Renal cortex interstitium (tissue), 11 donors: ENCODE measurements at regions not wholly inside any gene's neighbourhood (a gene's known extent, or its start where the extent isn't known, plus 50 kb on each side); places are given as distances from the start of the nearest gene placed in this dataset.
A peak's percentile ranks its signal among the peaks of the same experiment; 100 is the strongest.
"Not testable (repeated sequence)": the region's sequence is repeated elsewhere in the genome, so short reads cannot be mapped to it uniquely, and the experiment has no call there.

ENCODE experiments used
- DNase-seq, 11 donors: peaks; one replicate each; pipeline ENCODE4 v3.0.0-alpha.2; 2013; ENCODE audit warnings: low read depth in 9 of 11, low spot score in 4 of 11; ENCODE audit errors: extremely low read depth in 1 of 11

DNA sequence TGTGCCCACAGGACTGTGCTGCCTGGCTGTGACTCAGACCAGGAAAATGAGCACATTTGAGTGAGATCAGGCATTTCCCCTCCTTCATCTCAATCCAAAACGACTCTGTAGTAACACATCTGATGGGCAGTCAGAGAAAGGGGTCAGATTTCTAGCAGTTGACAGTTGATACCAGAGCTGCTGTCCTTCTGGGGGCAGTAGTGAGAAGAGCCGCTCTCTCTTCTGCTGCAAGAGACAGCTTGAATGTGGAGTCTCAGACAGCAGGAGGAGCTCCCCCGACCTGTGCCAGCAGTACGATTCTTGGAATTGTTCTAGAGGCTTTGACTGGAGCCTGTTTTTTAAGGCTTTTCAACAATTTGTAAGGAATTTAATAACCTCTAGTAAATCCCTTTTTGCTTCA, 1413.7 kb downstream of the RPIA start:
- DNase-seq = not testable (repeated sequence)

DNA sequence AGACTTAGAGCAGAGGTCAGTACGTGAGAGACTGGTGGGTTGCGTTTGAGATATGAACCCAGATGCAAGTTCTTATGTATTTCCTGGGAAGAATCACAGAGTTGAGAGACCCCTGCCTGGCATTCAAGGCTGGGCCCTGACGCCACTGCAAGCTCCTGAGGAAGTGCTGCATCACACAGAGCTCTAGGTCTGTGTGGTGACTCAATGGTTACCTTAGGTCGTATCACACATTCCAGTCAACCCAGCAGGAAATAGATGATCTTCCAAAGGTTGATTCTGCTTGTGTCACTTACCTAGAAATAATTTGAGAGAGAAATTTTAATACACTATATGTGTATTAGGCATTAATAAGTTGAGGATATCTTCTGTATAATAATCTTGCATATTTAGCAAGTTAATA, 1431.9 kb downstream of the RPIA start:
- DNase-seq = not testable (repeated sequence)

DNA sequence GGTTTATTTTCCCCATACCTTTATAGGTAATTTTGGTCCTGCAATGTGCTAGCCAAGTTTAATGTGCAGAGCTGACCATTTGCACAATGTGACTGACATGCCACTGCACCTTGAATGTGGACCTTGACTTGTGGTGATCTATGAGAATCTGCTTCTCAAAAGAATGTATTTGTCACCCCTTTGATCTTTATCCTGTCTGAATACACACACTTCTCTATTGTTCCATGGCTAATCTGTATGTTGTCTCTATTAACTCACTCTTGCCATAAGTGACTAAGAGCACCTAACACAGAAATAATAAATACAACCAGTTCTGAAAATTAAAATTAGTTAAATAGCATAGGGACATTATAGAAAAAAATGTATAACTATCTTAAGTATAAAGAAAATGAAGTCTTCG, 1447.6 kb downstream of the RPIA start:
- DNase-seq = not testable (repeated sequence)

DNA sequence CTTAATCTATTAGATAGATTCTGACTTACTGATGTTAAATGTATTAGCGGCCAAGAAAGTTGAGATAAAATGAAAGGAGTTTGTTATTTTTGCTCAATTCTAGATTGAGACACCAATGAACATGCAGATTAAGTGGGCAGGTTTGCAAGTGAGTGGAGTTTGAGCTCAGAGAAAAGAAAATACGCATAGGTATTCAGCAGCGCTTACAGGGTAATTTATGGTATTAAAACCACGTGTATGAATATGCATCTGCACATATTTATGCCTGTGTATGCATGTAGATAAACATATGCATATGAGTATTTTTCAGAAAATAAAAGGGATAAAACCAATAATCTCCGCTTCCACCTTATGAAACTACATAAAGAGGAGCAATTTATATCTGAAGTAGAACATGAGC, 1450.1 kb downstream of the RPIA start:
- not testable (repeated sequence) for DNase-seq

DNA sequence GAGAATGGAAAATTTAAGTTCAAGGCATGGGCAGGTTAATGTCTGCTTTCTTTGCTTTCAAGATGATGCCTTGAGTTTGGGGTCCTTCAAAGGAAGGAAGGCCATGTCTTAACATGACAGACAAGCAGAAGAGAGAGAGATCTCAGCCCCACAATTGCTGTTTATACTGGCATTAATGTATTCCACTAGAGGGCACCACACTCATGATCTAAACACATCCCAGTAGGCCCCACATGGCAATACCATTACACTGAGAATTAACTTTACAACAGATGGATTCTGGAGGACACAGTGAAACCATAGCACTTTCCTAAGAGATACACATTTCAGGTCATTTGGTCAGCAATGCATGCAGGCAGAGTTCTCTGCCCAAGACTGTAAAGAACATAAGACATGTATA, 1460.3 kb downstream of the RPIA start:
- DNase-seq = not testable (repeated sequence)

DNA sequence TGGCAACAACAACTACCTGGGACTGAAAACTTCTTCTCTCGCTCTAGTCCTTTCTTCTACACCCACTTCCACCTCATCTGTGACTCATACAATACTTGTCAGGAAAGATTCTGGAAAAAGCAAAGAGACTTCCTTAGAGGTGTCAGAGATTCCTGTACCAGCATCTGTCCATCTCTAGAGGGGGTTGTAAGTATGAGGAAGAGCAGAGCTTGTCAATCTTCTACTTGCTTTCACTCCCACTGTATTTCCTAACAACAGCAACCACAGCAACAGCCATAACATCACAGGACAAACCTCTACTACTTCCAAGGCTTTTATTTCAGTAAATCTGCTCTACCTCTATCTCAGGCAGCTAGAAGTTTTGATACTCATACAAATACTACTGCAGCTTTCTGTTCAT, 1479.5 kb downstream of the RPIA start:
- DNase-seq = not testable (repeated sequence)

DNA sequence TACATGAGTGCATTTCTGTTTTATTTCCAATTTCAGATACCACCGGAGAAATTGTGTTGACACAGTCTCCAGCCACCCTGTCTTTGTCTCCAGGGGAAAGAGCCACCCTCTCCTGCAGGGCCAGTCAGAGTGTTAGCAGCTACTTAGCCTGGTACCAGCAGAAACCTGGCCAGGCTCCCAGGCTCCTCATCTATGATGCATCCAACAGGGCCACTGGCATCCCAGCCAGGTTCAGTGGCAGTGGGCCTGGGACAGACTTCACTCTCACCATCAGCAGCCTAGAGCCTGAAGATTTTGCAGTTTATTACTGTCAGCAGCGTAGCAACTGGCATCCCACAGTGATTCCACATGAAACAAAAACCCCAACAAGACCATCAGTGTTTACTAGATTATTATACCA, 1481.6 kb downstream of the RPIA start:
- DNase-seq = not testable (repeated sequence)

DNA sequence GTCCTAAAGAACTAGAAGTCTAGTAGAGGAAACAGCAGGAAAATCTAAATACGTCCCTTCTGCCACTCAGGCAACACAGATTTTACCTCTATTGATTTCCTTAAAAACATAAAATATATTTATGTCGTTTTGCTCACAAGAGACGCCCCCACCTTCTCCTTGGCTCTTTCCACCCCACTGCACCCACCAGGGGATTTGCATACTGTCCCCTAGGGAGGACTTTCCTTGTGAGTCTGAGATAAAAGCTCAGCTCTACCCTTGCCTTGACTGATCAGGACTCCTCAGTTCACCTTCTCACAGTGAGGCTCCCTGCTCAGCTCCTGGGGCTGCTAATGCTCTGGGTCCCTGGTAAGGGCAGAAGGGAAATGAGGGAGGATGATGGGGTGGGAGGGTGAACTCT, 1488.1 kb downstream of the RPIA start:
- DNase-seq = not testable (repeated sequence)

DNA sequence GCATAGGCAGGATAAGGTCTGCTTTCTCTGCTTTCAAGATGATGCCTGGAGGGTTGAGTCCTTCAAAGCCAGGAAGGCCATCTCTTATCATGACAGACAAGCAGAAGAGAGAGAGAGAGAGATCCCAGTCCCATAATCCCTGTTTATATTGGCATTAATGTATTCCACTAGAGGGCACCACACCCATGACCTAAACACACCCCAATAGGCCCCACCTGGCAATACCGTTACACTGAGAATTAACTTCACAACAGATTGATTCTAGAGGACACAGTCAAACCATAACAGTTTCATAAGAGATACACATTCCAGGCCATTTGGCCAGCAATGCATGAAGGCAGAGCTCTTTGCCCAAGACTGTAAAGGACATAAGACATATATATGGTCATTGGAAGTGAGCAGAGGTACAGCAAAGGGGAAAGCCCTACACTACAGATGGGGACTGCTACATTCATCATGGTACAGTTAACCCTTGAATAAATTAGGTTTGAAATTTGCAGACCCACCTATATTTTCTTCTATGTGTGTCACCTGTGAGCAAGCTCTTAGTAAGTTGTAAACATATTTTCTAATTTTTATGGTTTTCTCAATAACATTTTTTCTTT, 1516.1 kb downstream of the RPIA start:
- DNase-seq = no peak

DNA sequence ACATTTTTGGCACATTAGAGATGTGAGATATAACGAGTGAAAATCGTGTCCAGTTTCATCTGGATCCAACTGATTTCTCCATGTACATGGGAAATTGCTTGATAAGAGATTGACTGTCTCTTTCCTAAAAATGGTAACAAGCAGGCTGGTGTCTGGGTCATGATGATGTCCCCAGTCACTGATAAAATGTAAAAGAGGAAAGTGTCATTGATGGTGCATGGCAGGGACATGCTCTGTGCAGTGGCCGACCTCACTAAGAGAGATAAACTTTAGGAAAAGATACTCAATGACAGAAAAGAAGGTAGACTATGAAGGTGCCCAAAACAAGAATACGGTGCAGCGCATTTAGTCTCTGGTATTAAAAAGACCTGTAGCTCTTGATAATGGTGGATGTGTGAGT, 1517.5 kb downstream of the RPIA start:
- no peak for DNase-seq

DNA sequence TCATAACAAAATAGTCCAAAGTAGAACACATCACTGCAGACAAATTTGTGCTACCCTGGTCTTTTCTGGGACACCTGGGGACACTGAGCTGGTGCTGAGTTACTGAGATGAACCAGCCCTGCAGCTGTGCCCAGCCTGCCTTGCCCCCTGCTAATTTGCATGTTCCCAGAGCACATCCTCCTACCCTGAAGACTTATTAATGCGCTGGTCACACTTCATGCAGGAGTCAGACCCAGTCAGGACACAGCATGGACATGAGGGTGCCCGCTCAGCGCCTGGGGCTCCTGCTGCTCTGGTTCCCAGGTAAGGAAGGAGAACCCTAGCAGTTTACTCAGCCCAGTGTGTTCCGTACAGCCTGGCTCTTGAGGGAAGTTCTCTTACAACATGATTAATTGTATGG, 1518.3 kb downstream of the RPIA start:
- DNase-seq = no peak

DNA sequence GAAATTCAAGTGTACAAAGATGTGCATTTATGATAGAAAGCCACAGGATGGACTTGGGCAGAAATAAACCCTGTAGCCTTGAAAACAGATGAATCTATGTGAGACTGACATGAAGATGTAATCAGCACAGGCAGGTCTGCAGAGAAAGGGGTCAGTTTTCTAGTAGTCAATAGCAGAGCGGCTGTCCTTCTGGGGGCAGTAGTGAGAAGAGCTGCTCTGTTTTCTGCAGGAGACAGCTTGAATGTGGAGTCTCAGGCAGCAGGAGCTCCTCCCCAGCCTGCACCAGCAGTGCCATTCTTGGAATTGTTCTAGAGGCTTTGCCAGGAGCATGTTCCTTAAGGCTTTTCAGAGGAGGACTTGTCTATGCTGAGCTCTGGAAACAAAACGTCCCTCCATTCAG, 1524.4 kb downstream of the RPIA start:
- not testable (repeated sequence) for DNase-seq

DNA sequence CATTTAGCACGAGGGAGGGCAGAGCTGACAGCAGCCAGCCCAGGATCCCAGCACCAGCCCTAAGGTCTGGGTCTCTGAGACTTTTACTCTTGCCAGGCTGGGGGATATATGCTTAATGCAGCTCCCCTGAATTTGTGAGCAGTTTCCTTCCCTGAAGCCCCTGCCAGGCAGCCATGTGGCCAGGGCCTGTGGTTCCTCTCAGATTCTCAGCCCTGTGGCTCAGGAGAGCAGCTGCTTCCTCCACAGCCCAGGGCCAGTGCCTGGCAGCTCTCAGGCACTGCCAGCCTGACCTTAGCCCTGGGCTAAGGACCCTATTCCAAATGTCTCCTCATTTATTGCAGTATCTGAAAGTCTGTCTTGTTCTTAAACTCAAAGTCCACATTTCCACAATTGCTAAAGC, 1525.3 kb downstream of the RPIA start:
- DNase-seq = not testable (repeated sequence)

DNA sequence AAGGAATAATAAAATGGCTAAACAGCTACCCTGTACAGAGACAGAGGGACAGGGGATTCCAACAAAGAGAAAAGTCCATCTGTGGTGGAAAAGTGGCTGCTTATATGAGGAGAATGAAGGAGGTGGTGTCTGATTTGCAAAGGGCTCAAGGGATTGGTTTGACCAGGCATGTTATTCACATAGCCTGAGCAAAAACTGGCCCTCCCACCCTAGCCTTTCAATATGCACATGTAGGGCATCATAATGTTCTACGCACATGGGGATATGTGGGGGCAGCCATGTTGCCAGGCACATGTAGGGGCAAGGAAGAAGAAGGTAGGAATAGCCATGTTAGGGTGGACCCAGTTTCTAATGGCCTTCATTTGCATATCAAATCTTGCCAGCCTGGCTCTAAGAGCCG, 1527.1 kb downstream of the RPIA start:
- not testable (repeated sequence) for DNase-seq

DNA sequence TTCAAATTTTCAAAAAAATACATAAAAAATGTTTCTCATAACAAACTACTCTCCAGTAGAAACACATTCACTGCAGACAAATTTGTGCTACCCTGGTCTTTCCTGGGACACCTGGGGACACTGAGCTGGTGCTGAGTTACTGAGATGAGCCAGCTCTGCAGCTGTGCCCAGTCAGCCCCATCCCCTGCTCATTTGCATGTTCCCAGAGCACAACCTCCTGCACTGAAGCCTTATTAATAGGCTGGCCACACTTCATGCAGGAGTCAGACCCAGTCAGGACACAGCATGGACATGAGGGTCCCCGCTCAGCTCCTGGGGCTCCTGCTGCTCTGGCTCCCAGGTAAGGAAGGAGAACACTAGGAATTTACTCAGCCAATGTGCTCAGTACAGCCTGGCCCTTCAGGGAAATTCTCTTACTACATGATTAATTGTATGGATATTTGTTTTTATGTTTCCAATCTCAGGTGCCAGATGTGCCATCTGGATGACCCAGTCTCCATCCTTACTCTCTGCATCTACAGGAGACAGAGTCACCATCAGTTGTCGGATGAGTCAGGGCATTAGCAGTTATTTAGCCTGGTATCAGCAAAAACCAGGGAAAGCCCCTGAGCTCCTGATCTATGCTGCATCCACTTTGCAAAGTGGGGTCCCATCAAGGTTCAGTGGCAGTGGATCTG, 1529.3 kb downstream of the RPIA start:
- not testable (repeated sequence) for DNase-seq

DNA sequence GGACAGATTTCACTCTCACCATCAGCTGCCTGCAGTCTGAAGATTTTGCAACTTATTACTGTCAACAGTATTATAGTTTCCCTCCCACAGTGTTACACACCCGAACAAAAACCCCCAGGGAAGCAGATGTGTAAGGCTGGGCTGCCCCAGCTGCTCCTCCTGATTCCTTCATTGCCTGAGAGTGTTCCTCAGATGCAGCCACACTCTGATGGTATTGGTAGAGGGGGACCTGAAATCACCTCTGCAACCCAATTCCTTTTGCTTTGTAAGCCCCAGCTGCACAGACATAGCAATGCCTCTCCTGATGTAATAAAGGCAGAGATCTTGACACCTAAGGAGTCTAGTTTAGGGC, 1529.8 kb downstream of the RPIA start:
- DNase-seq = no peak

DNA sequence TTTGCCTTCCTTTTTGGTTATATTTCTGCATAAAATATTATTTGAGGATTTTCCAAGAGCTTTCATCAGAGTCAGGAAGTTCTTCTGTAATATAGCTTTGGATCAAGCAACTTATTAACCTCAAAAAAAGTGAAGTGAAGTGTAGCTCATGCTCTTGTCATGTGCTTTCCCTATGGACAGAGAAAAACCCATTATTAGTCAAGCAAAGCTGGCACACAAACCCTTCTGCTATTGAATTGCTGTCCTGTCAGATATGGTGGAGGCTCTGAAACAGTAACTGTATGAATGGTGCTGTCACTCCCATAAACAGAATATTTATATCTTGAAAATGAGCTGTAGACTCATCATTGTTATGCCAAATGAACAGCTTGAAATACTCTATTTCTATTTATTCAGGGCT, 1533.3 kb downstream of the RPIA start:
- DNase-seq = not testable (repeated sequence)

DNA sequence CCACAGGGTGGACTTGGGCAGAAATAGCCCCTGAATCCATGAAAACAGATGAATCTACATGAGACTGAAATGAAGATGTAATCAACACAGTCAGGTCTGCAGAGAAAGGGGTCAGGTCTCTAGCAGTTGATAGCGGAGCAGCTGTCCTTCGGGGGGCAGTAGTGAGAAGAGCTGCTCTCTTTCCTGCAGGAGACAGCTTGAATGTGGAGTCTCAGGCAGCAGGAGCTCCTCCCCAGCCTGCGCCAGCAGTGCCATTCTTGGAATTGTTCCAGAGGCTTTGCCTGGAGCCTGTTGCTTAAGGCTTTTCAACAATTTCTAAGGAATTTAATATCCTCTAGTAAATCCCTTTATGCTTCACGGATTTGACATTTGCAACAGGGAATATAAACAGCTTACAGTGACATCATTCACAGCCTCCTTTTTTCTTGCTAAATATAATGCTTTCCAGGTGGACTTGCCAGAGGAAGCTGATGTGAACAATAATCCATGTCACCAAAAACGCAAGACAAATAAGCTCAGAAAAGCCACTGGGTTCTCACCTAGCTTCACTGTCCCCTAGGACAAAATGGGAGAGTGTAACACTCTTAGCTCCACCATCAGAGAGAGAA, 1535.1 kb downstream of the RPIA start:
- DNase-seq = peak in 1 of 11 donors; percentile 0

DNA sequence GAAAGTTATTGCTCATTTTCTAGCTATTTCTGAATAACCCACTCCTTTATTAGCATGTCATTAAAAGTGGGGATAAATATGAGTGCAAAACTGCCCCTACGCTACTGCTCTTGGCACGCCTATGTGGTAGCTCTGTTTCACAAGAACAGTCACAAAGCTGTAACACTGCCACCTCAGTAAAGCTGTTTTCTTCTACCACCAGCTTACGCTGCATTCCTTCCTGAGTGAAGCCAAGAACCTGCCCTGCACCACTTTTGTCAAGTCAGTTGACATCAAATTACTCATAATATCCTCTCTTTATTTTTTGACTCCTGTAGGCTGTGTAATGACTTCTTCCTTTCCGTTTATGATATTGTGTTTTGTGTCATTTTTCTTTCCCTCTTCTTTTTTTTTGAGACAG, 1539.7 kb downstream of the RPIA start:
- DNase-seq = not testable (repeated sequence)

DNA sequence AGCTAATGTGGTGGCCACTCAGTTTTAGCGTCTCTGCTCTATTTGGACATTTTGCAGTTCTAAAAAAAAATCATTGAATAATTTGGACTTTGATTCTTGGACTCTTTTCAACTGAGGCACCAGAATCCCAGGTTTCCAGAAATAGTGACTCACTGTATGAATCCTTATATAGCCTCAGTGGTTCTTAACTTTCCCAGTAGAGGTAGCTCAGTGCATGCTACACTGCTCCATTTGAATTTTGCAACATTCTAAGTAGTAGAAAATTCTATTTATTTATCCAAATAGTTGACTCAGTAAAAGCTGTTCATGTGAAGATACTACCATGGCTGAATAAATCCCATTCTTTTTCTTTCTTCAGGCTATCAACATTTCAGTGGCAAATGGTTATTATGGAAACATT, 1544.0 kb downstream of the RPIA start:
- not testable (repeated sequence) for DNase-seq

DNA sequence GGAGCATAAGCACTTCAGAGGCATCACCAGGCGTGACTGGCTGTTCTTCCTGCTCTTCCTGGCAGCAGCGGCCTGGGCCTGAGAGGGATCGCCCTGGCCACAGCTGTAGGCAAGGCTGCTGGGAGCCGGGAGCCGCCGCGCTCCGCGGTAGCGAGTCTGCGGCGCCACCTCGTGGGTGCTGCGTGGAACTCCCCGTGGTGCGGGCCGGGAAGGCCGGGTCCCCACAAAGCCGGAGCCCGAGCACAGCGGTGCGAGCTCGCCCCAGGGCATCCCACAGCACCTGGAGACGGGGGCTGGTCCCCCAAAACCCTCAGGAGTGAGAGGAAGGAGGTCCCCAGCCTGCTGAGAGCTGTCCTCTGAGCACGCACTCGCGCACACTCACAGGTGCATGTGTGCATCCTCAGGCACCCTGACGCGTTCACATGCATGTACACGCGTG, 1546.5 kb downstream of the RPIA start:
- peak in 1 of 11 donors; percentile 0 for DNase-seq
